Effector memory CD4-positive, alpha-beta T cell (primary cell): ENCODE measurements at regions not wholly inside any gene's neighbourhood (a gene's known extent, or its start where the extent isn't known, plus 50 kb on each side); places are given as distances from the start of the nearest gene placed in this dataset.

ENCODE experiments used
- DNase-seq, 3 donors: peaks; one replicate each; pipeline ENCODE4 v3.0.0-alpha.2; 2020
- H3K27ac ChIP-seq: 2 replicates; pipeline ENCODE4 v1.7.0; 2013; ENCODE audit warnings: mild to moderate bottlenecking, low read length, moderate library complexity; ENCODE audit not compliant: insufficient read depth, poor library complexity, severe bottlenecking
- H3K27me3 ChIP-seq: replicated peaks from 2 replicates; pipeline ENCODE4 v1.7.0; 2013; ENCODE audit warnings: mild to moderate bottlenecking, low read length; ENCODE audit not compliant: insufficient read depth, control insufficient read depth, poor library complexity, severe bottlenecking
- H3K36me3 ChIP-seq: 2 replicates; pipeline ENCODE4 v1.7.0; 2013; ENCODE audit warnings: mild to moderate bottlenecking, low read length, moderate library complexity; ENCODE audit not compliant: control insufficient read depth, insufficient read depth
- H3K4me1 ChIP-seq: 2 replicates; pipeline ENCODE4 v1.7.0; 2013; ENCODE audit warnings: low read length, mild to moderate bottlenecking; ENCODE audit not compliant: control insufficient read depth, insufficient read depth, poor library complexity, severe bottlenecking
- H3K4me3 ChIP-seq: 2 replicates; pipeline ENCODE4 v1.7.0; 2013; ENCODE audit warnings: low read length, low read depth, mild to moderate bottlenecking; ENCODE audit not compliant: insufficient read depth, poor library complexity, severe bottlenecking
- H3K9me3 ChIP-seq: 2 replicates; pipeline ENCODE4 v1.7.0; 2013; ENCODE audit warnings: mild to moderate bottlenecking, low read length, moderate library complexity; ENCODE audit not compliant: control insufficient read depth

GRCh38 chr4:138964716-138965426 is 50.7 kb upstream of the NOCT start:
- Histone ChIP-seq H3K9me3 (no peaks in the 10 kb centered on the region), H3K36me3 (no peaks in the 10 kb centered on the region), H3K27me3 (no peaks in the 10 kb centered on the region), H3K27ac (no peak overlapping the region), H3K4me1 (no peaks in the 10 kb centered on the region), H3K4me3 (no peak overlapping the region)
- no peak for DNase-seq

GRCh38 chr4:138963412-138963811 is 52.2 kb upstream of the NOCT start:
- H3K36me3 ChIP-seq = no peaks in the 10 kb centered on the region
- no peaks in the 10 kb centered on the region for H3K27me3 ChIP-seq
- no peaks in the 10 kb centered on the region for H3K9me3 ChIP-seq
- H3K4me3 ChIP-seq = no peak overlapping the region
- DNase-seq = no peak
- no peaks in the 10 kb centered on the region for H3K4me1 ChIP-seq
- no peak overlapping the region for H3K27ac ChIP-seq

- DNase-seq = no peak
- H3K36me3 ChIP-seq = no peaks in the 10 kb centered on the region
- H3K9me3 ChIP-seq = no peaks in the 10 kb centered on the region
- H3K4me3 ChIP-seq = no peak overlapping the region
- H3K4me1 ChIP-seq = no peaks in the 10 kb centered on the region
- H3K27ac ChIP-seq = no peak overlapping the region
- H3K27me3 ChIP-seq = no peaks in the 10 kb centered on the region
These were observed 53.9 kb upstream of the NOCT start for GRCh38 chr4:138961664-138962063.

GRCh38 chr4:138961129-138961528 is 54.5 kb upstream of the NOCT start:
- Histone ChIP-seq H3K4me3 (no peak overlapping the region), H3K27ac (no peak overlapping the region), H3K9me3 (no peaks in the 10 kb centered on the region), H3K4me1 (no peaks in the 10 kb centered on the region), H3K27me3 (no peaks in the 10 kb centered on the region), H3K36me3 (no peaks in the 10 kb centered on the region)
- DNase-seq = no peak

- Histone ChIP-seq H3K4me1 (no peaks in the 10 kb centered on the region), H3K9me3 (no peaks in the 10 kb centered on the region), H3K36me3 (no peaks in the 10 kb centered on the region), H3K27ac (no peak overlapping the region), H3K4me3 (no peak overlapping the region), H3K27me3 (no peaks in the 10 kb centered on the region)
- no peak for DNase-seq
These were observed 55.3 kb upstream of the NOCT start for GRCh38 chr4:138960175-138960710.

- Histone ChIP-seq H3K4me3 (no peak overlapping the region), H3K27me3 (no peaks in the 10 kb centered on the region), H3K9me3 (no peaks in the 10 kb centered on the region), H3K4me1 (no peaks in the 10 kb centered on the region), H3K36me3 (no peaks in the 10 kb centered on the region), H3K27ac (no peak overlapping the region)
- DNase-seq = no peak
These were observed 56.3 kb upstream of the NOCT start for GRCh38 chr4:138959097-138959815.

- no peak for DNase-seq
- no peak overlapping the region for H3K27ac ChIP-seq
- H3K27me3 ChIP-seq = no peaks in the 10 kb centered on the region
- H3K9me3 ChIP-seq = no peaks in the 10 kb centered on the region
- no peaks in the 10 kb centered on the region for H3K4me1 ChIP-seq
- H3K4me3 ChIP-seq = no peak overlapping the region
- no peaks in the 10 kb centered on the region for H3K36me3 ChIP-seq
These were observed 57.1 kb upstream of the NOCT start for GRCh38 chr4:138958519-138958918.

GRCh38 chr4:138957302-138957701 is 58.3 kb upstream of the NOCT start:
- DNase-seq = no peak
- H3K9me3 ChIP-seq = no peaks in the 10 kb centered on the region
- no peak overlapping the region for H3K27ac ChIP-seq
- H3K36me3 ChIP-seq = no peaks in the 10 kb centered on the region
- H3K4me3 ChIP-seq = no peak overlapping the region
- no peaks in the 10 kb centered on the region for H3K27me3 ChIP-seq
- no peaks in the 10 kb centered on the region for H3K4me1 ChIP-seq

GRCh38 chr4:138954428-138954827 is 61.2 kb upstream of the NOCT start:
- H3K4me1 ChIP-seq = no peaks in the 10 kb centered on the region
- H3K27me3 ChIP-seq = no peaks in the 10 kb centered on the region
- no peak overlapping the region for H3K27ac ChIP-seq
- H3K9me3 ChIP-seq = no peaks in the 10 kb centered on the region
- DNase-seq = no peak
- H3K36me3 ChIP-seq = no peaks in the 10 kb centered on the region
- H3K4me3 ChIP-seq = no peak overlapping the region

GRCh38 chr4:138953961-138954371 is 61.6 kb upstream of the NOCT start:
- Histone ChIP-seq H3K36me3 (no peaks in the 10 kb centered on the region), H3K27me3 (no peaks in the 10 kb centered on the region), H3K9me3 (no peaks in the 10 kb centered on the region), H3K4me3 (no peak overlapping the region), H3K4me1 (no peaks in the 10 kb centered on the region), H3K27ac (no peak overlapping the region)
- DNase-seq = no peak
